Activated B cell treated with CpG ODN at 0.5 μM for 24 hours (primary cell): ENCODE measurements at regions not wholly inside any gene's neighbourhood (a gene's known extent, or its start where the extent isn't known, plus 50 kb on each side); places are given as distances from the start of the nearest gene placed in this dataset.

Source experiments
- ATAC-seq: fragments of 200-7000 bp; cut with Tn5 transposase; one replicate; pipeline ENCODE4 v1.10.0; 2021; ENCODE audit warnings: low read depth, mild to moderate bottlenecking, moderate library complexity
- CTCF ChIA-PET: fragments of 350-600 bp; sonication (Branson Sonifier 250); formaldehyde crosslinking; loops from one replicate; lab custom pipeline; 2021; ENCODE audit warnings: antibody characterized with exemption; lab: Charles Lee
- POLR2A ChIA-PET: fragments of 350-600 bp; sonication (Branson Sonifier 250); formaldehyde crosslinking; loops from one replicate; lab custom pipeline; 2021; ENCODE audit warnings: antibody characterized with exemption; lab: Charles Lee
- DNase-seq: peaks from one replicate; pipeline ENCODE4 v3.0.0; 2022
- H3K27ac Mint-ChIP-seq: one replicate; pipeline ENCODE4 v1.8.0; 2020; ENCODE audit warnings: mixed read lengths
- H3K27me3 Mint-ChIP-seq: one replicate; pipeline ENCODE4 v1.8.0; 2021; ENCODE audit warnings: mixed read lengths
- H3K36me3 Mint-ChIP-seq: one replicate; pipeline ENCODE4 v1.8.0; 2021; ENCODE audit warnings: low read depth, mixed read lengths
- H3K4me1 Mint-ChIP-seq: one replicate; pipeline ENCODE4 v1.8.0; 2021; ENCODE audit warnings: mixed read lengths
- H3K4me3 Mint-ChIP-seq: one replicate; pipeline ENCODE4 v1.8.0; 2020; ENCODE audit warnings: mild to moderate bottlenecking, mixed read lengths
- H3K9me3 Mint-ChIP-seq: one replicate; pipeline ENCODE4 v1.8.0; 2020; ENCODE audit warnings: mixed read lengths
- CTCF ChIP-seq: fragments of 200-600 bp; IDR thresholded peaks from one replicate; pipeline ENCODE4 v1.8.0; 2022; ENCODE audit warnings: antibody characterized with exemption, mild to moderate bottlenecking
- intact Hi-C: fragments of 100-400 bp; cut with micrococcal nuclease; formaldehyde crosslinking; loops from one replicate; pipeline ENCODE4 v1.15.1; 2024

DNA sequence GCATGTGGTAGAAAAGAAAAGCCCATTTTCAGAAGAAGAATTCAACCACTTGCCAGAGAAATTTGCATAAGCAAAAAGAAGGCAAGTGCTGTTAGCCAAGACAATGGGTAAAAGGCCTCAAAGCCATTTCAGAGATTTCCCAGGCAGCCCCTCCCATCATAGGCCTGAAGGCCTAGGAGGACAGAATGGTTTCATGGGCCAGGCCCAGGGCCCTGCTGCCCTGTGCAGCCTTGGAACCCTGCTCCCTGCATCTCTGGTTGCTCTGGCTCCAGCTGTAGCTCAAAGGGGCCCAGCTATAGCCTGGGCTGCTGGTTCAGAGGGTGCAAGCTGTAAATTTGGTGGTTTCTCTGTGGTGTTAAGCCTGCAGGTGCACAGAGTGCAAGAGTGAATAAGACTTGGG is 212.8 kb downstream of the EFNB2 start:
- no peak for TF ChIP-seq CTCF
- POLR2A ChIA-PET, result no interaction called here

GRCh38 chr13:106318941-106319411 is 216.5 kb downstream of the EFNB2 start:
- no peaks in the 10 kb centered on the region for H3K4me1 Mint-ChIP-seq

More for the DNA sequence above, 212.8 kb downstream of the EFNB2 start:
- Mint-ChIP-seq H3K4me3 (no peak overlapping the region), H3K27me3 (no peaks in the 10 kb centered on the region), H3K9me3 (peaks cover 13% of the 10 kb centered on the region), H3K36me3 (no peaks in the 10 kb centered on the region), H3K27ac (no peak overlapping the region), H3K4me1 (no peaks in the 10 kb centered on the region)
- DNase-seq (no peak), ATAC-seq (no peak)
- CTCF ChIA-PET, result no interaction called here
- intact Hi-C loops, result no loop called here

GRCh38 chr13:106314417-106314816 is 221.0 kb downstream of the EFNB2 start:
- ChIA-PET CTCF (no interaction called here), POLR2A (no interaction called here)
- Mint-ChIP-seq H3K36me3 (no peaks in the 10 kb centered on the region), H3K4me3 (no peak overlapping the region), H3K27me3 (no peaks in the 10 kb centered on the region), H3K27ac (no peak overlapping the region), H3K4me1 (no peaks in the 10 kb centered on the region), H3K9me3 (peaks cover 3% of the 10 kb centered on the region)
- no peak for TF ChIP-seq CTCF
- DNase-seq (no peak), ATAC-seq (no peak)
- intact Hi-C loops, result no loop called here

More at GRCh38 chr13:106318941-106319411, 216.5 kb downstream of the EFNB2 start:
- no peaks in the 10 kb centered on the region for H3K36me3 Mint-ChIP-seq
- ChIA-PET POLR2A (no interaction called here), CTCF (no interaction called here)
- DNase-seq (no peak), ATAC-seq (no peak)
- peaks cover 12% of the 10 kb centered on the region for H3K9me3 Mint-ChIP-seq
- intact Hi-C loops, result no loop called here
- no peak overlapping the region for H3K4me3 Mint-ChIP-seq
- no peak for TF ChIP-seq CTCF
- H3K27ac Mint-ChIP-seq, result no peak overlapping the region
- H3K27me3 Mint-ChIP-seq, result no peaks in the 10 kb centered on the region

GRCh38 chr13:106311004-106311403 is 224.5 kb downstream of the EFNB2 start:
- Mint-ChIP-seq H3K36me3 (no peaks in the 10 kb centered on the region), H3K4me1 (no peaks in the 10 kb centered on the region), H3K4me3 (no peak overlapping the region), H3K27me3 (no peaks in the 10 kb centered on the region), H3K27ac (no peak overlapping the region), H3K9me3 (peaks cover 5% of the 10 kb centered on the region)
- DNase-seq, result no peak
- CTCF ChIA-PET, result no interaction called here
- no peak for TF ChIP-seq CTCF
- POLR2A ChIA-PET, result no interaction called here
- intact Hi-C loops, result no loop called here
- no peak for ATAC-seq

DNA sequence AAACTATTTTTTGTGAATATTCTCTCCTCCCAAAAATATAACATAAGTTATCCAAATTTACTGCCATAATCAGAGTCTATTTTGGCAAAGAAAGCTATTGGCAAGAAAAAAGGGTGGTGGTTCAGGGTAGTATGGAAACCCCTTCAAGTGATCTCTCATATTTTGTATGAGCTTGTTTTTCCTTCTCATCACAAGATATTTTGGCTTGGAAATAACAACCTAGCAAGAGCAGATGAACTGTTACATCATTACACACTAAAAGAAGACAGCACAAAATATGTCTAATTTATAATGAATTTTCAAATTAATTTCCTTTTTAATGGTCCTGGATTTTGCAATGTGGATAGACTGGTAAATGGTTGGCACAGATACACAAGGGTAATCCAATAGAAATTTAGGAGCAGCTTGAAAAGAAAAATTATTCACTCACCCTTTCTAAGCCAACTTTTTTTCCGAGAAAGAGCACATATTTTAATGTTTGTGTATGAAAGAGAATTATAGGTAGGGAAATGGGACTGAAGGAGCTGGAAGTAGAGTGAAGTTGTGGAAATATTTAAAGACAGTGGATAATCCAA is 225.1 kb downstream of the EFNB2 start:
- ATAC-seq (no peak), DNase-seq (no peak)
- CTCF ChIA-PET, result no interaction called here
- Mint-ChIP-seq H3K4me3 (no peak overlapping the region), H3K36me3 (no peaks in the 10 kb centered on the region), H3K27me3 (no peaks in the 10 kb centered on the region), H3K27ac (no peak overlapping the region), H3K4me1 (no peaks in the 10 kb centered on the region), H3K9me3 (peaks cover 6% of the 10 kb centered on the region)
- POLR2A ChIA-PET, result no interaction called here
- intact Hi-C loops, result no loop called here
- no peak for TF ChIP-seq CTCF
